GM21360 (cell line): ENCODE measurements at regions not wholly inside any gene's neighbourhood (a gene's known extent, or its start where the extent isn't known, plus 50 kb on each side); places are given as distances from the start of the nearest gene placed in this dataset.
A peak's percentile ranks its signal among the peaks of the same experiment; 100 is the strongest.
"Not testable (repeated sequence)": the region's sequence is repeated elsewhere in the genome, so short reads cannot be mapped to it uniquely, and the experiment has no call there.

Source experiments
- ATAC-seq: cut with Tn5 transposase; IDR thresholded peaks from one replicate; pipeline ENCODE4 v1.9.1; 2021; ENCODE audit warnings: mild to moderate bottlenecking, moderate library complexity; ENCODE audit not compliant: unreplicated experiment

GRCh38 chr13:104979281-104980030 is 1556.0 kb downstream of the EFNB2 start:
- ATAC-seq = no peak

- no peak for ATAC-seq
Observed at GRCh38 chr13:104976986-104977385, 1558.5 kb downstream of the EFNB2 start.

GRCh38 chr13:104975272-104975671 is 1560.2 kb downstream of the EFNB2 start:
- peak; percentile 73 for ATAC-seq

- ATAC-seq = no peak
Observed at GRCh38 chr13:104968876-104969275, 1566.6 kb downstream of the EFNB2 start.

- ATAC-seq = no peak
Observed at GRCh38 chr13:104967836-104968630, 1567.4 kb downstream of the EFNB2 start.

GRCh38 chr13:104967376-104967775 is 1568.1 kb downstream of the EFNB2 start:
- ATAC-seq = no peak

- ATAC-seq = no peak
Observed at GRCh38 chr13:104962411-104962810, 1573.1 kb downstream of the EFNB2 start.

GRCh38 chr13:104961246-104961645 is 1574.2 kb downstream of the EFNB2 start:
- no peak for ATAC-seq

- no peak for ATAC-seq
Observed at GRCh38 chr13:104954210-104954609, 1581.3 kb downstream of the EFNB2 start.

- ATAC-seq = no peak
Observed at GRCh38 chr13:104953588-104953987, 1581.9 kb downstream of the EFNB2 start.

GRCh38 chr13:104949840-104950740 is 1585.4 kb downstream of the EFNB2 start:
- no peak for ATAC-seq

- no peak for ATAC-seq
Observed at GRCh38 chr13:104944176-104944575, 1591.3 kb downstream of the EFNB2 start.

- no peak for ATAC-seq
Observed at GRCh38 chr13:104943331-104943730, 1592.1 kb downstream of the EFNB2 start.

- ATAC-seq = no peak
Observed at GRCh38 chr13:104937881-104938280, 1597.6 kb downstream of the EFNB2 start.

- no peak for ATAC-seq
Observed at GRCh38 chr13:104936304-104936703, 1599.2 kb downstream of the EFNB2 start.

- ATAC-seq = not testable (repeated sequence)
Observed at GRCh38 chr13:104920513-104920912, 1614.9 kb downstream of the EFNB2 start.

GRCh38 chr13:104920091-104920490 is 1615.4 kb downstream of the EFNB2 start:
- no peak for ATAC-seq

GRCh38 chr13:104900191-104900817 is 1635.2 kb downstream of the EFNB2 start:
- no peak for ATAC-seq

- ATAC-seq = no peak
Observed at GRCh38 chr13:104898484-104898883, 1637.0 kb downstream of the EFNB2 start.

- ATAC-seq = no peak
Observed at GRCh38 chr13:104895521-104895920, 1639.9 kb downstream of the EFNB2 start.
